NCI-H526 treated with DMSO at 0.1 percent for 48 hours (cell line): ENCODE measurements at regions not wholly inside any gene's neighbourhood (a gene's known extent, or its start where the extent isn't known, plus 50 kb on each side); places are given as distances from the start of the nearest gene placed in this dataset.
A peak's percentile ranks its signal among the peaks of the same experiment; 100 is the strongest.
"Not testable (repeated sequence)": the region's sequence is repeated elsewhere in the genome, so short reads cannot be mapped to it uniquely, and the experiment has no call there.

ENCODE experiments used
- DNase-seq: peaks from one replicate; lab custom pipeline; 2025; lab: John Stamatoyannopoulos, UW

- DNase-seq = no peak
Measured at GRCh38 chr4:79175716-79176115, 150.1 kb downstream of the NAA11 start.

GRCh38 chr4:79174490-79175252 lies 151.2 kb downstream of the NAA11 start:
- peak; percentile 80 for DNase-seq

- DNase-seq = no peak
Measured at GRCh38 chr4:79173186-79173585, 152.7 kb downstream of the NAA11 start.

- DNase-seq = no peak
Measured at GRCh38 chr4:79170077-79170476, 155.8 kb downstream of the NAA11 start.

GRCh38 chr4:79164907-79165610 lies 160.8 kb downstream of the NAA11 start:
- no peak for DNase-seq

- DNase-seq = no peak
Measured at GRCh38 chr4:79163981-79164490, 161.8 kb downstream of the NAA11 start.

GRCh38 chr4:79160962-79161361 lies 164.9 kb downstream of the NAA11 start:
- no peak for DNase-seq

GRCh38 chr4:79158705-79159104 lies 167.2 kb downstream of the NAA11 start:
- not testable (repeated sequence) for DNase-seq

- no peak for DNase-seq
Measured at GRCh38 chr4:79155336-79155735, 170.5 kb downstream of the NAA11 start.

- DNase-seq = no peak
Measured at GRCh38 chr4:79150820-79151416, 174.9 kb downstream of the NAA11 start.

GRCh38 chr4:79148369-79148768 lies 177.5 kb downstream of the NAA11 start:
- DNase-seq = no peak

- no peak for DNase-seq
Measured at GRCh38 chr4:79147251-79147650, 178.6 kb downstream of the NAA11 start.

- DNase-seq = no peak
Measured at GRCh38 chr4:79141530-79141929, 184.3 kb downstream of the NAA11 start.

- DNase-seq = no peak
Measured at GRCh38 chr4:79134767-79135166, 191.1 kb downstream of the NAA11 start.

- no peak for DNase-seq
Measured at GRCh38 chr4:79132826-79133225, 193.0 kb downstream of the NAA11 start.

GRCh38 chr4:79121875-79122358 lies 182.7 kb upstream of the PAQR3 start:
- DNase-seq = no peak

GRCh38 chr4:79121223-79121622 lies 182.0 kb upstream of the PAQR3 start:
- DNase-seq = no peak

- not testable (repeated sequence) for DNase-seq
Measured at GRCh38 chr4:79117051-79117450, 177.8 kb upstream of the PAQR3 start.

GRCh38 chr4:79107014-79107413 lies 167.8 kb upstream of the PAQR3 start:
- no peak for DNase-seq

- DNase-seq = no peak
Measured at GRCh38 chr4:79088946-79089691, 149.9 kb upstream of the PAQR3 start.

GRCh38 chr4:79087071-79087470 lies 147.8 kb upstream of the PAQR3 start:
- DNase-seq = no peak

- no peak for DNase-seq
Measured at GRCh38 chr4:79083406-79084010, 144.3 kb upstream of the PAQR3 start.
